AG09319 (cell line): ENCODE measurements at regions not wholly inside any gene's neighbourhood (a gene's known extent, or its start where the extent isn't known, plus 50 kb on each side); places are given as distances from the start of the nearest gene placed in this dataset.
A peak's percentile ranks its signal among the peaks of the same experiment; 100 is the strongest.

Experiments used
- DNase-seq: peaks from one replicate; pipeline ENCODE4 v3.0.0-alpha.2; 2010; ENCODE audit warnings: low read depth; ENCODE audit errors: extremely low read depth
- CTCF ChIP-seq: IDR thresholded peaks from 2 replicates; pipeline ENCODE4 v1.5.1; 2011; ENCODE audit warnings: low read depth, mild to moderate bottlenecking, inconsistent platforms, low read length, moderate library complexity

GRCh38 chr11:93248602-93249001 is 50.8 kb upstream of the SLC36A4 start:
- no peak for DNase-seq
- TF ChIP-seq CTCF = peak; percentile 25

GRCh38 chr11:93249459-93250220 is 51.8 kb upstream of the SLC36A4 start:
- no peak for DNase-seq
- TF ChIP-seq CTCF = no peak

DNA sequence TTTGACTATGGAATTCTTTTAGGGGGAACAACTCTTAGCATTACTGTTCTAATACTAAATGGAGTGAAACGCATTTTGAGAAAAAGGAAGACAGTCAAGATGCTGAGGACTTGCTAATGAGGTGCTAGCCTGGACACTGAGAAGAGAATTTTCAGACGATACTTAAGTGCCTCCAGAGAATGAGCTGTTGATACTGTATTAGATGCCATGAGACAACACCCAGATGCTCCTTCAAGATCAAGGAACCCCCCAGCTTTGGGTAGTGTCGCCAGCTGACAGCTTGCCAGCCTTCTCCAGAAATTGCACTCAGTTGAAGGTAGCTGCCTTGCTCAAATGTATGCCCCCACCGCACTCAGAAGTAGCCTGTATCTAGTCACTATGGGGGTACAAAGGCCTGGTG is 52.5 kb upstream of the SLC36A4 start:
- DNase-seq = no peak
- no peak for TF ChIP-seq CTCF

- no peak for TF ChIP-seq CTCF
- DNase-seq = no peak
Observed at GRCh38 chr11:93251922-93252321, 54.1 kb upstream of the SLC36A4 start.

DNA sequence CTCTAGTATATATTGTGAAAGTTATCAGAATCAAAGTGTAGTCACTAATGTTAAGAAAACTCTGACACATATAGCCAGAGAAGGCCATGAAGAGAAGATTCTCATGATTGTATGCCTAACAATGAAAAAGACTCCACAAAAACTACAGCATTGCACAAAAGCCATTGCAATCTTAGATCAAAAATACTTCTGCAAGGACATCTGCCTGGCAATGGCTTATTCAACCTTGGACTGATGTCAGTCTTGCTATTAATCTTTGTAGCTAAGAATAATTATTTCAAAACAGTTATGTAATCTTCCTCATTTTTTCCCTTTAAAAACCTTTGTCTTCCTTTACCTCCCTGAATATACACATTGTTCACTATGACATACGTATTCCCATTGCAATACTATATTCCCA is 55.3 kb upstream of the SLC36A4 start:
- no peak for TF ChIP-seq CTCF
- DNase-seq = no peak

DNA sequence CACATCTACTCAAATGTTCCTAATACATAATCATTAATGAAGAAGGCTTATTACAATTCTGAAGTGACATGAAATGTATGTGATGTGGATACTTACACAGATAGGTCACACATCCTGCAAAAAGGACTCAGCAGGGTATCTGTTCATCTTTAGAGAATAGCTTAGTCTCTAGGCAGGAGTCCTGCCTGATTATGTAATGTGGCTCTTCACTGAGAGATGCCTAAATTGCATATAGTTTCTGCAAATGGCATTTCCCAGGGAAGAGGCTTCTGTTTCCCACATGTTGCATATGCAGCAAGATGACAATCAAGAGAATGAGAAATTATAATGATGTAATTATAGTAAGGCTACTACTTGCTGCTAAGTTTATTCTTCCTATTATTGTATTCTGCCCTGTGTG is 58.8 kb upstream of the SLC36A4 start:
- no peak for TF ChIP-seq CTCF
- no peak for DNase-seq

GRCh38 chr11:93267383-93267782 is 63.2 kb upstream of the DEUP1 start:
- no peak for TF ChIP-seq CTCF
- no peak for DNase-seq
